NCI-H345 treated with DMSO at 0.1 percent for 48 hours (cell line): ENCODE measurements at regions not wholly inside any gene's neighbourhood (a gene's known extent, or its start where the extent isn't known, plus 50 kb on each side); places are given as distances from the start of the nearest gene placed in this dataset.

Experiments used
- DNase-seq: peaks from one replicate; lab custom pipeline; 2025; ENCODE audit not compliant: unreplicated experiment; lab: John Stamatoyannopoulos, UW

DNA sequence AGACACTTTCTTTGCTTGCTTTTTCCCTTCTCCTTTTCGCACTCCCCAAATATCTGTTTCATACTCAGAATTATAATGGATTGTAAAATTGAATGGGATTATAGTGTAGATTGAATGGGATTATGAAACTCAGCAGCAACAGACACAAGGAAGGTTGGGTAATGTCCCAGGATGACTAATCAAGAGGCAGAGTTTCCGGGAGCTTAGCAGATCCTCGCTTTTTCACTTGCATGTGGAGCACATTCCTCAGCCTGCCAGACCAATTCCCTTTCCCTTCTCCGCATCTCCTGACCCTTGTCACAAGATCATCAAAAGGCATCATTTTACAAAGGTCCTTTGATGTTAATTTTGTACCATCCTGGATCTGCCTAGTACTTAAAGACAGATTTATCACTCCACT lies 55.1 kb upstream of the SLC1A1 start:
- no peak for DNase-seq

DNA sequence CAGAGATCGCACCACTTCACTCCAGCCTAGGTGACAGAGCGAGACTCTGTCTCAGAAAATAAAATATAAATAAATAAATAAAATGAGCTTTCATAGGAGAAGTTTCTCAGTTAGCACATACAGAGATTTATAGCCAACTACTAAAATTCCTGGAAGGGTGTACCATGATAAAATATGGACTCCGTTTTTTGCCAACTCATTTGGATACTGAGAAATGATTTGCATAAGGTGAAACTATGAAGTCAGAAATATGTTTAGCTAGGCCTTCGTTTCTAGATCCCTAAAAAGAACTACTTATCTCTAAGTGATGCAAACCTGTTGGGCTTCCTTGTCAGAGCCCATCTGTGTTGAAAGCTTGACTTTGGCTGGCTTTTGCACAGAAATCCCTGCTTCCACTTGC lies 56.9 kb upstream of the SLC1A1 start:
- no peak for DNase-seq

DNA sequence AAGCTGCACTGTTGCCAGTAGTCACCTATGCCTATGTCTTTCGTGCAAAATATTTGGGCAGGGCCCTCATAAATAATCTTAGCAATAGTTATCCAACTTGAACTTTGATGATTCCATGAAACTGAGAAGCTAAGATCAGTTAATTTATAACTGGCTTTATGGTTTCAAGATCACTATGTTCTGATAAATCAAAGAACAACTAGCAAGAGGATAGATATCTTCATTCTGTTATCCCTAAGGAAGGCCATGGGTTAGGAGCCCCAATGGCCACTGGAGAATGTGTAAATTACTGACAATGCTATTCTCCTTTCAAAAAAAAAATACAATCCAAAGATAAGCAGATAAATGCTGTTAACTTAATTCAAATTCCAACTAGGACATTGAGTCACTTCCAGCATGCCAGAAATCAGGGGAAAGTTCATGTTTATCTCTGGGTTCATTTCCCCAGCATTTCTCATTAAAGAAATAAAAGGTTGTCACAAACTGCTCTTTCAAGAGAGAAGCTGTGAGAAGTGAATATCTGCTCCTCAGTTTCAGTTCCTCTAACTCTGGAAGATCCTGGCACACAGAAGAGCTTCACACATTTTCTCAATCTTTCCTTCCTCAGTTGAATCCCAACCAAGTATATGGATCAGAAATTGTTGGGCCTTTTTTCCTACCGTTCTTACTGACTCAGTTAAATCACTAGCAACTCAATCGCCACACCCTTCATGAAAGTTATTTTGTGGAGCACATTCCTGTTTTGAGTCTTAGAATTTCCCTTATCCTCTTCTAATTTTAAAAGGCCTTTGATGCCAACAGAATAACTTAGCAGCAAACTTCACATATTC lies 59.6 kb upstream of the SLC1A1 start:
- no peak for DNase-seq

DNA sequence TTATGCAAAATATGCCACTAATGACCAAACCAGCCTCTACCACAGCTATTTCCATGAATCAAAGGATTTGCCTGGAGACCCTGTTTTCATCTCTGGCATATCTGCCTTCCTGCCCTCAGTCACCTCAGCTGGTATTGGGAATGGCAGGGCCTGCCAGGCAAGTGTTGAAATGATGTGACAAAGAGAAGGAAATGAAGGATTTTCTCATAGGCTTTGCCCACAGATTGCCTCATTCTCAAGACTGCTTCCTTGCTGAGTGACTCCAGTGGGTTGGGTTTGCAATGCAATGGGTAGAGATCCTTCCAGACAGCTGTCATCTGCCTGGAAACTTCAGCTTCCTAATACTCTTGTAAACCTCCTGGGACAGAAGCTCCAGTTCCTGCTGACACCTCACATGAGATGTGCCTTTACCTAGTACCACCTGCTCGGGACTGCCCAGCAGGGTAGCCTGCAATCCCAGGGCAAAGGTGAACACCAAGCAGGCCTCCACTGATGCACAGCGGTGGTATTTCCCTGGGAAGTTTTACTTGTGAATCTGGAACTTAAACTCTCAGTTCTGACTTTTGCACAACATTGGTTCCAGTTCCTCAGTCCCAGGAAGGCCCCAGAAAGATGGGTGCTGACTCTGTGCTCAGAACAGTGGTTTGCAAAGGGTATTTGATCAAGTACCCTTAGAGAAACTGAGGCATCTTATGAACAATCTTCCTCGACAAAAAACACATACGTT lies 64.8 kb upstream of the SLC1A1 start:
- DNase-seq: no peak

DNA sequence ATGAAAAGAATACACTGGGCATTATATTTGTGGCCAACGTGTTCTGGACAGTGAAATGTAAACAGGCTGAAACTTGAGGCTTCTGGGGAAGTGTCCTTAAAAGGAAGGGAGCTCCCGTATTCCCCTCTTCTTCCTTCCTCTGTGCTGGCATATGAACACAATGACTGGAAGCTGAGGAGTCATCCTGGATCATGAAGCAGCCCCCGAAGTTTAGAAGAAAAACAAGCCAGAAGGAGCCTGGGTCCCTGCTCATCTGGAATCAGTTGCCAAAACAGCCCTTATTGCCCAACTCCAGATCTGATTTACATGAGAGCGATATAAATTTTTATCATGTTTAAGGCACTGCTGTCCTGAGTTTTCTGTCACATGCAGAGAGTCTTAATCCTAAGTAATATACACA lies 65.4 kb upstream of the SLC1A1 start:
- DNase-seq: no peak

DNA sequence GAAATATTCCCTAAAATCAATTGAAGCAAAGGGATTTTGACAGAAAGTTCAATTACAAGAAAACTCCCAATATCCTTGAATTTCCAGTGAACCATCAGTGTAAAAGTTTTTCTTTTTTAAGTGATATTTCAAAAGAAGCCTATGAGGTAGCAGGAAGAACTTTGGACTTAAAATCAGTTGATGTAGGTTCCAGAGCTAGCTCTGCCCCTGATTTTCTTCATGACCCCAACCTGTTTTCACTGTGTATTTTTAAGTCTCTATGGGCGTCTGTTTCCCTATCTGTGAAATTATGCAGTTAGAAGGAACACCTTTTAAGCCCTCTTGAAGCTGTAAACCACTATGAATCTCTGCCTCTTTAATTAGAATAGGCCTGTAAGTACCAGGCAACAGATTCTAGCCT lies 66.2 kb upstream of the SLC1A1 start:
- no peak for DNase-seq

DNA sequence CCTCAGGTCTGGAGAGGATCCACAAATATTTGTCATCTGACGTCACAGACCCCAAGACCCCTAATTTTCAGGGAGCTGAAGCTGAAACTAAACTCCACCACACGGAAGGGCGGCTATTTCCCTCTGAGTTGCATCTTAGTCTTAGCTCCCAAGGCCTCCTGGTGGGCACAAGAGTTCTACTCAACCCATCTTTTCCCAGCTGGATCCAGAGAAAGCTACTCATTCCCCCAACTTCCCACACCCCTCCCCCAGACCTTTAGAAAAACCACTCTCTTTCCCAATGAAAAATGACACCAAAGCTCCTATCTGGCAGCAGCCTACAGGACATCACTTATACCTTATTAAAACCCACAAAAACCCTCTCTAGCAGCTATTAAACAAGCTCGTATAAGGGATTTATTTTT lies 67.1 kb upstream of the SLC1A1 start:
- no peak for DNase-seq

DNA sequence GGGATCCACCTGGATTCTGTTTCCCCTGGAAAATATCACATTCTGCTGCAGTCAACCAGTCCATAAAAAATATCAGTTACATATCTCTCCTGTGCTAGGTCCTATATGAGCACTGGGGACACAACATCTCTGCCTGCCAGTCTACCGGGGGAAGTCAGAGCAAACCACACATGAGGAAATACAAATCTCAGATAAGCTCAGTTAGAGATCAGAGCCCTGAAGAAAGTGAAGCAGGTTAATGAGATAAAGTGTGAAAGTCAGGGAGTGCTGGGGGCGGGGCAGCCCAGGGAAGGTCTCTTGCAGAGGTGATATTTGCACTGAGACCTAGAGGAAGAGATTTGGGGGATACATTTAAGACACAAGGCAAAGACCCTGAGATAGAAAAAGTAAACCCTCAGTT lies 67.8 kb upstream of the SLC1A1 start:
- DNase-seq: no peak

DNA sequence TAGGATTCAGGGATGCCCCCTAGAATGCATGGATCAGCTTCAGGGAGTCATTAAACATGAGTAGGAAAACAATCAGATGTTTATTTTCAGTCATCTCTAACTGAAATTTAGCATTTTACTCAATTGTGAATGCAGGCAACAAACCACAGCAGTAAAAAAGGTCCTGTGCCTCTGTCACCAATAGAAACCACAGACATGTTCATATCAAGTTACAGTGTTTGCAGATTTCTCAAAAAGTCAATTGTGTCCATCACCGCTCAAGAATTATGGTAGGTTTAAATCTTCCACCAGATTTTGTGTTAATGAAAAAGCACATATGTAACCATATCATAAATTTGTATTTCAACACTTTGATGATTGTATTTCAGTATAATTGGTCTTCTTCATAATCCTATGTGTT lies 68.4 kb upstream of the SLC1A1 start:
- no peak for DNase-seq

DNA sequence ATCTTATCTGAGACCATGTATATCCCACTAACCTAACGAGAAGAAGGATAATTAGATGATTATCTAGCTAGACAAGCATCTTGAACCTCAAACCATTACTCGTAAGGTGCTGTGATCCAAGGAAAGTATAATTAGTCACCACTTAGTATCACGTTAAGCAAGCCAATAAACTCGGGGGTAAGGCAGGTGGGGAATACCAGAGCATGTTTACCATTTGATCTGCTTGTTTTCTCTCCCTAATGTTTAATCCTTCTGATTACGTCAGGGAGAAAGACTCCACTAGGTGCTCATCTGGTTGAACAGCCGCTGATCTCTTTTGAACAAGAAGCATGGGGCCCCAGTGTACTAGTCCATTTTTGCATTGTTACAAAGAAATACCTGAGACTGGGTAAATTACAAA lies 69.9 kb upstream of the SLC1A1 start:
- DNase-seq: no peak

DNA sequence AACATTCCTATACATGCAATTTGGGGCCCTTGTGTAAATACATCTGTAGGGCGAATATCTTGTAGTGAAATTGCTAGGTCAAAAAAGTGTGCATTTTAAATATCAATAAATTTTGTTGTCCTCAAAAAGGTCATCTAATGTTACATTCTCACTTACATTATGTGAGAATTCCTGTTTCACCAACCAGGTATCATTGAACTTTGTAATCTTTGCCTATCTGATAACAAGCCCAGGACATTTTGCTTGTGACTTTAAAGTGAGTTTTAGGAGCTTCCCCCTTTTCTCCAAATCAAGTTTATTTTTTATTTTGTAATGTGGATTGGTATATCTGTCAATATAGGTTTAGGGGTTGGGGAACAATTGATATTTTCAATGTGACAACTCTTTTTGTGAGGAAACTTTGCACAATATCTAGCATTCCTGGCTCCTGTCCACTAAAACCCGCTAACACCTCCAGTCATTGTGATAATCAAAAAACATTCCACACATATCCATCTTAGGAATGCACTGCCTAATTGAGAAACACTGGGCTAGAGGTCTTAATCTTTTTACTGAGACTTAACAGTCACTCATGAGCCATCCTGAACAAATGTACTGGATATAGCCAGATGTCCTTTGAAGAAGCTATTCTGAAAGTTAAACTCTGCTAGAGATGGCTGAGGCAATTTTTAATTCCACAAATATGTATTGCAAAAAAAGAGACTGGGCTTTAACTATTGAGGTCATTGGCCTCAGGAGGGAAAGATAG lies 72.5 kb upstream of the SLC1A1 start:
- no peak for DNase-seq

DNA sequence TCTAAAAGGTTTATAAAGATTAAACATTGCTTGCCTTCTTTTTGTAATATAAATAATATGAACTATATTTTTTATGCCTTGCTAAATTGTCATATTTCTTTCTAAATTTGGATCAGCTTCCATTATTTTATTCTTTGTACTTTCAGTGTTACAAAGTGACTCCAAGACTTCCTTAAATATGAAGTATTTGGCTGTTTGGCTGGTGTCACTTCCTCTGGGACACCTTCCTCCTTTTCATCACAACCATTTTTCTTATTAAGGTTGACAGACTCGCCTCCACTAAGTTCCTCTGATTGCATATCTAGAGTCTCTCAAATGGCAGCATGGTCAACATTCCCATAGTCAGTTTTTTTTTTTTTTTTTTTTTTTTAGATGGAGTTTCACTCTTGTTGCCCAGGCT lies 73.8 kb upstream of the SLC1A1 start:
- DNase-seq: no peak

DNA sequence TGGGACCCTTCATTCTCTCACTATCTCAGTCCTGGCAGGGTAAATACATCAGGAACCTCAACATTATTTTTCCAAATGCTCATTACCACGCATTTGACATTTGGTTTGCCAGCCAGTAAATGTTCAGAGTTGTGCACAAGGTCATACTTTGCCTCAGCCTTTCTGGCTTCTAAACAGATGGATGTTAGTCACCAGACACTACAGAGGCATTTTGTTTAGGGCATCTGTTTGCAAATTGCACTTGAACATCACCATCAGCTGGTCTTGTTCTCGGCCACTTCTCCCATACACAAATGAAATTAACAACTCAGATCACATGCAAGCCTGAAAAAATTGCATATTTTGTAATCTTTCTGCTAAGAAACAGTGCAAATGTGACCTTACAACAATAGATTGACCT lies 75.0 kb upstream of the SLC1A1 start:
- no peak for DNase-seq

DNA sequence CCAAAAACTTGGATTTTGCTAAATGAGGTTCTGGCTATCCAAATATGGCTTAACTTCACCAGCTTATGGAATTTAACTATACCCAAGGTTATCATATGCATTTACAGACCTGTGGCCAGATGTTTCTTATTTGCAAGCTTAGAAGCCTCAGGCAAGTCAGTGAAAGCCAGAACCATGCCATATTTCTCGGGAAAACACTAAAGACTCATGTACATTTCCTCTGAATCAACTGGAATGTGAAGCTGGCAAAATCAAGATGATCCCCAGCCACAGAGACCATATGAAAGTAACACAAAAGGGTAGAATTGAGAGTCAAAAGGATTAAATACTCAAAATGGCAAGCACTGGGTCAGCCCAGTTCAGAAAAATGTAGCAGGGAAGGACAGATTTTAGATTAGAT lies 76.4 kb upstream of the SLC1A1 start:
- DNase-seq: no peak

DNA sequence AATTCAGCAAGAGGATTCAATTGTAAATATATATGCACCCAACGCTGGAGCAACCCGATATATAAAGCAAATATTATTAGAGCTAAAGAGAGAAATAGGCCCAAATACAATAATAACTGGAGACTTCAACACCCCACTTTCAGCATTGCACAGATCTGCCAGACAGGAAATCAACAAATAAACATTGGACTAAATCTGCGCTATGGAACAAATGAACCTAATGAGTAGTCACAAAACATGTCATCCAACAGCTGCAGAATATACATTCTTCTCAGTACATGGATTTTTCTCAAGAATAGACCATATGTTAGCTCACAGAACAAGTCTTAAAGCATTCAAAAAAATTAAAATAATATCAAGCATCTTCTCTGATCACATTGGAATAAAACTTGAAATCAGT lies 86.1 kb upstream of the SLC1A1 start:
- DNase-seq: no peak

DNA sequence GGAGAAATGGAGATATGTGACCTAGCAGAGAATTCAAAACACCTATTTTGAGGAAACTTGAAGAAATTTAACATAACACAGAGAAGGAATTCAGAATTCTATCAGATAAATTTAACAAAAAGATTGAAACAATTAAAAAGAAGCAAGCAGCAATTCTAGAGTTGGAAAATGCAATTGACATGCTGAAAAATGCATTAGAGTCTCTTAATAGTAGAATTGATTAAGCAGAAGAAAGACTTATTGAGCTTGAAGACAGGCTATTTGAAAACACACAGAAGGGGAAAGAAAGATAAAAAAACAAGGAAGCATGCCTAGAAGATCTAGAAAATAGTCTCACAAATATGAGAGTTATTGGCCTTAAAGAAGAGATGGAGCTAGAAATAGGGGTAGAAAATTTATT lies 87.8 kb upstream of the SLC1A1 start:
- no peak for DNase-seq

DNA sequence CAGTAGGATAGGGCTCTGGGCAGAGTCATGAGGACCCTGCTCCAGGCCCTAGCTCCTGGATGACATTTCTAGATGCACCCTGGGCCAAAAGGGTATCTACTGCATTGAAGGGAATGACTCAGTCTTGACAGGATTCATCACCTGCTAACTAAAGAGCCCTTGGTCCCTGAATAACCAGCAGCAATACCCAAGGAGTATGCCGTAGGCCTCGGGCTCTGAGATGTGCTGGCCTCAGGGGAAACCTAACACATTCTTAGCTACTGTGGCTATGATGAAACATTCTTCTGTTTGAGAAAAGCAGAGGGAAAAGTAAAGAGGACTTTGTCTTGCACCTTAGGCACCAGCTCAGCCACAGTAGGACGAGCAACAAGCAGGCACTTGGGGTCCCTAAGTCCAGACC lies 89.5 kb upstream of the SLC1A1 start:
- no peak for DNase-seq

DNA sequence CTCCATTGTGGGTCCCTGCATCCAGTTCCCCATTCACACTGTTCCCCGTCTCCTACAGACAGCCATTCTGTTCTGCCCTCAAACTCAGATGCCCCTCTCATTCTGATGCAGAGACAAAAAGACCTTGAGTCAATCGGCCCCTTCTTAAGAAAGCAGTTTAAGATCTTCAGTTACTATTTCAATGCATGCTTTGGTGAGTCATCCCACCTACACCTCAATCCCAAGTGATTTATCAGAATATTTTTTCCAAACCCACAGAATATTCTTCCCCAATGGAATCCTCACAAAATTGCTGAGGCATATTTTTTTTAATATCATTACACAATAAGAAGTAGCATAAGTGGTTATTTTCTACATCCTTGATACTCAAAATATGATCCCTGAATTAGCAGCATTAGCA lies 92.4 kb upstream of the SLC1A1 start:
- no peak for DNase-seq

DNA sequence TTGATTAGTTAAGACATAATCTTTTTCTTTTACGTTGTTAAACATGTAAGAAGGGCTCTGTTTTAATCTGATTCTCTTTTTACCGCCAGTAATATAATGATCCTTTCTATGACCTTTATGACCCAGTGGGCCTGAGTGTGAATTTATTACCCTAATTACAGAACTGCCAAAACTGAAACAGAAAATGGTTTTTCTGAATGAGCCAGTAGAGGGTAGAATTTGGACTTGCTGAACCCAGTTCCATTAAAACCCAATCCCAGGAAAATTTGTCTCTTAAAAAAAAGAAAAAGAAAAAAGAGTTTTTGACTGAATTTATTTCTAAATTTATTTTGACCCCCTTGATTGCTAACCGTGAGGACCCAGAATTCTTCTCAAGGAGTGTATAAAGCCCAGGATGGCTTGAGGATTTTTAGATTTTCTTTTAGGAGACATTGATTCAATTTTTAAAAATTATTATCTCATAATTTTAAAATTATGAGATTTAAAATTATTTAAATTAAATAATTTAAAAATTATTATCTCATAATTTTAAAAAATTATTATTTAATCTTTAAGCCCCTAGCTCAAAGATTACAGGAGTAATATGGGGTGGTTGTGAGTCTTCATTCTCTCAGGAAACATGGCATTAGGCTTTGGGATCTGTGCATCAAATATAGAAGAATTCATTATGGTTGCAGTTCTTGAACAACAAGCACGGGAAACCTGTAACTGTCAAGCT lies 94.1 kb upstream of the GLIS3 start:
- DNase-seq: no peak

DNA sequence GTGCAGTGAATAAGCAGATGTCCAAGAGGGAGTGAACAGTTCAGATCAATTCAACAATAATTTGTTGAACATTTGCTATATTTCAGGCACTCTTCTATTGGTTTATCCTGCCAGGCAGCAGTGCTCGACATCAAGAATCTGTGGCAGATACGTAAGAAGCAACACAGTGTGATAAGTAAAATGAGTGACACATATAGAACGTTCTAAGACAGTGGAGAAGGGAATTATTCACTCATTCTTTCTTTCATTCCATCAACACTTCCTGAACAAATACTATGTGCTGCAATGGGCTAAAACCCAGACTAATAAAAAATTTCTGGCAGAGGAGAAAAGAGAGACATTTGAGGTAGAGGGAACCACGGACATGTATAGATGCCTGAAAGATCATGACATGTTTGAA lies 89.9 kb upstream of the GLIS3 start:
- no peak for DNase-seq

DNA sequence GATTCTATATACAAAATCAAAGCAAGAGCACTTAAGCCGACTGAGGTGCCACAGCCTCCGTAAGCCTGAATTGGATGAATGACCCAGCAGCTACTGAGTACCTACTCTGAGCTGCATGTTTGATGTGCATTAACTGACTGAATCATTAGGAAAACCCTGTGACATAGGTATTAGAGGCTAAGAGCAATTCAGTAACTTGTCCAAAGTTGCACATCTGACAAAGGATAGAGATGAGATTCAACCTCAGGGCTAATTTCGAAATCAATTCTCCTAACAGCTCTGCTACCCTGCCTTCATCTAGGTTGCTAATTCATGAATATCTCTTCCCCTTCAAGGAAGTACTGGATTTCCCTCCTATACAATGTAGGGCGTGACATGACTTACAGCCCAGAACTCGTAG lies 89.1 kb upstream of the GLIS3 start:
- DNase-seq: no peak
